ENCODE measurements at regions not wholly inside any gene's neighbourhood (a gene's known extent, or its start where the extent isn't known, plus 50 kb on each side); places are given as distances from the start of the nearest gene placed in this dataset.

GRCh38 chr5:4007001-4007400 is 411.4 kb downstream of the IRX1 start:
- Histone ChIP-seq H3K9me3 (ENCODE audit: control insufficient read depth, low read length) (no peaks in the 10 kb centered on the region), H3K4me1 (no peaks in the 10 kb centered on the region), H3K9ac (no peak overlapping the region), H3K27me3 (ENCODE audit: control insufficient read depth, insufficient read depth, low read length) (no peaks in the 10 kb centered on the region), H3K27ac (no peak overlapping the region), H3K36me3 (ENCODE audit: control insufficient read depth, insufficient read depth, low read length) (no peaks in the 10 kb centered on the region), H3K4me2 (ENCODE audit: low read length) (no peak overlapping the region), H3K4me3 (ENCODE audit: low read depth, low read length) (no peak overlapping the region), H2AFZ (no peak overlapping the region), H3K79me2 (no peaks in the 10 kb centered on the region)
- no peak for TF ChIP-seq CTCF (IDR thresholded peaks at IDR 0.05)

- no peak for TF ChIP-seq CTCF (IDR thresholded peaks at IDR 0.05)
- Histone ChIP-seq H3K79me2 (no peaks in the 10 kb centered on the region), H3K27ac (no peak overlapping the region), H3K9ac (no peak overlapping the region), H3K4me3 (ENCODE audit: low read depth, low read length) (no peak overlapping the region), H3K4me2 (ENCODE audit: low read length) (no peak overlapping the region), H3K4me1 (no peaks in the 10 kb centered on the region), H3K9me3 (ENCODE audit: control insufficient read depth, low read length) (no peaks in the 10 kb centered on the region), H3K36me3 (ENCODE audit: control insufficient read depth, insufficient read depth, low read length) (no peaks in the 10 kb centered on the region), H3K27me3 (ENCODE audit: control insufficient read depth, insufficient read depth, low read length) (no peaks in the 10 kb centered on the region), H2AFZ (no peak overlapping the region)
These were observed 416.3 kb downstream of the IRX1 start for GRCh38 chr5:4011943-4012342.

GRCh38 chr5:4013106-4013898 is 417.7 kb downstream of the IRX1 start:
- Histone ChIP-seq H3K9ac (no peak overlapping the region), H3K27ac (no peak overlapping the region), H3K4me2 (ENCODE audit: low read length) (no peak overlapping the region), H3K79me2 (no peaks in the 10 kb centered on the region), H3K36me3 (ENCODE audit: control insufficient read depth, insufficient read depth, low read length) (no peaks in the 10 kb centered on the region), H3K4me1 (no peaks in the 10 kb centered on the region), H3K4me3 (ENCODE audit: low read depth, low read length) (no peak overlapping the region), H3K9me3 (ENCODE audit: control insufficient read depth, low read length) (no peaks in the 10 kb centered on the region), H3K27me3 (ENCODE audit: control insufficient read depth, insufficient read depth, low read length) (no peaks in the 10 kb centered on the region), H2AFZ (no peak overlapping the region)
- no peak for TF ChIP-seq CTCF (IDR thresholded peaks at IDR 0.05)

- Histone ChIP-seq H3K9me3 (ENCODE audit: control insufficient read depth, low read length) (no peaks in the 10 kb centered on the region), H3K79me2 (no peaks in the 10 kb centered on the region), H2AFZ (no peak overlapping the region), H3K4me3 (ENCODE audit: low read depth, low read length) (no peak overlapping the region), H3K9ac (no peak overlapping the region), H3K27me3 (ENCODE audit: control insufficient read depth, insufficient read depth, low read length) (no peaks in the 10 kb centered on the region), H3K4me1 (no peaks in the 10 kb centered on the region), H3K36me3 (ENCODE audit: control insufficient read depth, insufficient read depth, low read length) (no peaks in the 10 kb centered on the region), H3K27ac (no peak overlapping the region), H3K4me2 (ENCODE audit: low read length) (no peak overlapping the region)
- no peak for TF ChIP-seq CTCF (IDR thresholded peaks at IDR 0.05)
These were observed 420.1 kb downstream of the IRX1 start for GRCh38 chr5:4015709-4016108.
